Keratinocyte (primary cell): ENCODE measurements at regions not wholly inside any gene's neighbourhood (a gene's known extent, or its start where the extent isn't known, plus 50 kb on each side); places are given as distances from the start of the nearest gene placed in this dataset.

Experiments
- EZH2 ChIP-seq: IDR thresholded peaks from one replicate; pipeline ENCODE4 v1.6.1; 2012; ENCODE audit warnings: inconsistent platforms, mild to moderate bottlenecking, low read length, moderate library complexity
- TF ChIP-seq, protein P1 (sequence below), 3 experiments: IDR thresholded peaks in 1 of 3; conservative IDR thresholded peaks in 1 of 3; optimal IDR thresholded peaks in 1 of 3; 2 replicates in 2 of 3; 3 replicates in 1 of 3; pipeline versions ENCODE3 to v1.5.1; 2011; ENCODE audit warnings: low read length in 3 of 3, mild to moderate bottlenecking in 3 of 3, moderate library complexity in 2 of 3, control low read depth in 1 of 3, inconsistent platforms in 1 of 3; ENCODE audit not compliant: insufficient read depth in 2 of 3; ENCODE audit errors: extremely low read depth in 1 of 3

DNA sequence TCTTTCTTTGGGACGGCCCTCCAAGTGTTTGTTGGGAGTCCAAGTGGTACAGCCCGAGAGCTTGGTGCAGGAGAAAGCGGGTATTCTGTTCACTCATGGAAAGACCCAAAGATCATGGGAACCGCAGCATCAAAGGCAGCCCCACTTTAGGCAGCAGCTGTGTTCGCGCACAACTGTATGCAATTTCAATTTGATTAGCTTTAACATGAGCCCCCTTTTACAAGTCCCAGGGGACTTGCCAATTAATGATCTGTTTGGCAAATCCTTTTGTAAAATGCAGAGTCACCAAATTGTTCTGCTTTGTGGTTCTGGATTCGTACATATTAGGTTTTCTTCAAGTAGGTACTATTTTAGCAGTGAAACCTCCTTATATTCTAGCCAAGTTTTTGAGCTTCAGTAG lies 217.7 kb downstream of the AACS start:
- TF ChIP-seq, protein P1, sequence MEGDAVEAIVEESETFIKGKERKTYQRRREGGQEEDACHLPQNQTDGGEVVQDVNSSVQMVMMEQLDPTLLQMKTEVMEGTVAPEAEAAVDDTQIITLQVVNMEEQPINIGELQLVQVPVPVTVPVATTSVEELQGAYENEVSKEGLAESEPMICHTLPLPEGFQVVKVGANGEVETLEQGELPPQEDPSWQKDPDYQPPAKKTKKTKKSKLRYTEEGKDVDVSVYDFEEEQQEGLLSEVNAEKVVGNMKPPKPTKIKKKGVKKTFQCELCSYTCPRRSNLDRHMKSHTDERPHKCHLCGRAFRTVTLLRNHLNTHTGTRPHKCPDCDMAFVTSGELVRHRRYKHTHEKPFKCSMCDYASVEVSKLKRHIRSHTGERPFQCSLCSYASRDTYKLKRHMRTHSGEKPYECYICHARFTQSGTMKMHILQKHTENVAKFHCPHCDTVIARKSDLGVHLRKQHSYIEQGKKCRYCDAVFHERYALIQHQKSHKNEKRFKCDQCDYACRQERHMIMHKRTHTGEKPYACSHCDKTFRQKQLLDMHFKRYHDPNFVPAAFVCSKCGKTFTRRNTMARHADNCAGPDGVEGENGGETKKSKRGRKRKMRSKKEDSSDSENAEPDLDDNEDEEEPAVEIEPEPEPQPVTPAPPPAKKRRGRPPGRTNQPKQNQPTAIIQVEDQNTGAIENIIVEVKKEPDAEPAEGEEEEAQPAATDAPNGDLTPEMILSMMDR (optimal IDR thresholded peaks at IDR 0.05 in 1 of 3, IDR thresholded peaks at IDR 0.05 in 1 of 3, conservative IDR thresholded peaks at IDR 0.05 in 1 of 3; ENCODE audit: extremely low read depth in 1 of 3, insufficient read depth in 2 of 3, low read length in 3 of 3), result no peak
- no peak for TF ChIP-seq EZH2
